ENCODE measurements at regions not wholly inside any gene's neighbourhood (a gene's known extent, or its start where the extent isn't known, plus 50 kb on each side); places are given as distances from the start of the nearest gene placed in this dataset.

DNA sequence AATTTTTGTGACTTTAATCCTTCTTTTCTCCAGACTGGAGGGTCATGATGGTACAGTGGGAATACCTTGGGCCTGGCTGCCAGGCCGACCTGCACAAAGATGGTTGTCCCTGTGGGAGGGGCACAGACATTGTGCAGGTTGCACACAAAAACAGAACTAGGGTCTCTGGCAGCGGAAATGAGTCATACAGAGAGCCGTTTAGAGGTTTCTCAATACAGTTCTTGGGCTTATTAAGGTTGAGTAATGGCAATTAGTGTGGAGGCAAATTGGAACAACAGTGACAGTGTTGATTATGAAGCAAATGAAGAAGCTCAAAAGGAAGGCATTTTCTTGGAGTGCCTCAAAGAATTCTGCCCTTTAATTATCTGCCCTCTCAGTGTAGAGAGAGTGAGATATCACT, 173.6 kb downstream of the TENT4A start:
- Histone ChIP-seq H3K9me3 (peaks cover 18% of the 10 kb centered on the region), H3K36me3 (no peaks in the 10 kb centered on the region)

DNA sequence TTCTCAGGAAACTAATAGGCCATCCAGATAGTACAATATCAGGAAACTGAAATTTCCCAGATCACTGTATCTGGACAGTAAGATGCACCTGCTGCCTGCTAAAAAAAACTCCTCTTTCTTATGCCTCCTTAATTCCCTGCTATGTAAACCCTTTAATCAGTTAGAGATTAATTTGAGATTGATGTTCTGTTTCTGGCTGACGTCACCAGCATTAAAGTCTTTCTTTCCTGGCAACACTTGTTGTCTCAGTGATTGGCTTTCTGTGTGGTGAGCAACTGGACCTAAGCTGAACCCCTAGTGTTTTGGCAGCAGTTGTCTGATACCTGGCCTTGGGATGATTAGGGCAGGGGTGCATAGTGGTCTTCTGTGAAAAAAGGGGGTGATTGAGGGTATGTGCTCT, 175.8 kb downstream of the TENT4A start:
- Histone ChIP-seq H3K4me3 (no peak overlapping the region), H3K9me3 (peaks cover 18% of the 10 kb centered on the region), H3K27me3 (peaks cover 11% of the 10 kb centered on the region; the same call in 1 of the 2 replicates), H3K36me3 (no peaks in the 10 kb centered on the region)
- no peak for DNase-seq

More for the DNA sequence above, 173.6 kb downstream of the TENT4A start:
- peaks cover 11% of the 10 kb centered on the region; the same call in 1 of the 2 replicates for H3K27me3 ChIP-seq
- no peak overlapping the region for H3K4me3 ChIP-seq
- DNase-seq = no peak

- DNase-seq = peak; percentile 79
- no peaks in the 10 kb centered on the region for H3K36me3 ChIP-seq
- H3K4me3 ChIP-seq = no peak overlapping the region
- no peaks in the 10 kb centered on the region for H3K9me3 ChIP-seq
- H3K27me3 ChIP-seq = no peaks in the 10 kb centered on the region
Measured at GRCh38 chr5:6899221-6899620, 186.0 kb downstream of the TENT4A start.

- no peaks in the 10 kb centered on the region for H3K36me3 ChIP-seq
- DNase-seq = no peak
- no peak overlapping the region for H3K4me3 ChIP-seq
- no peaks in the 10 kb centered on the region for H3K9me3 ChIP-seq
- no peaks in the 10 kb centered on the region for H3K27me3 ChIP-seq
Measured at GRCh38 chr5:6900247-6901227, 187.3 kb downstream of the TENT4A start.

DNA sequence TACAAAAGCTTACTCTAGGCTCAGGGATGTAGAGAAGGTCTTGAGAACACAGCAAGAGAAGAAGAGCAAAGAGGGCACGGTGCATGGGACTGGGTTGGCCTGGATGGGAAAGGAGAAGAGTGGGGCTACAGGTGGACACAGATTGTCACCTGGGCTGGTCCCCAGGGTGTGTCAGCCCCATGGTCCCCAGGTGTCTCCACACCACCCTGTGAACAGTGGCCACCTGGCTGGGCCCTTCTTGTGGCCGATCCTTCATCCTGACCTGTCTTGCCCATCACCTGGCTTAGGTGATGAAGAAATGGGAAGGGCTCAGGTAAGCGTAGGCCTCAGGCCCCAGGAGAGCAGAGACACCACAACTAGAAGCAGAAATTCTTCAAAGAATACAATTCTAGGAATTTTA, 188.9 kb downstream of the TENT4A start:
- DNase-seq = no peak
- H3K36me3 ChIP-seq = no peaks in the 10 kb centered on the region
- no peaks in the 10 kb centered on the region for H3K9me3 ChIP-seq
- H3K27me3 ChIP-seq = no peaks in the 10 kb centered on the region
- H3K4me3 ChIP-seq = no peak overlapping the region

DNA sequence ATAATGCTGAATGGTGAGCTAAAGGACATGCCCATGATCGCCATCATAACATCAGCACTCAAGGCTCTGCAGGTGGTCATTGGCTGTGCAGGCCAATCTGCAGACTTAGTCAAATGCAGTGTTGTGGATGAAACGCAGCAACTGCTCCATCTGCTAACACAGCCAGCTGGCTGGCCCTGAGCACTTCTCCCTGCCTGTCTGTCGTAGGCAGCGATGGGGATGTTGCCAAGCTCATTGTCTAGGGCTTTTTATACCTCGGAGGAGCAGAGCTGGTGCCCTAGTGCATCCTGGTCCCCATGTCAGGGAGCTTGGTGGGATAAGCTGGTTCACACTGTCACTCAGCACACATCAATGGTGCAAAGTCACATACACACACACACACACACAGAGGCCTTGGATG, 189.4 kb downstream of the TENT4A start:
- H3K4me3 ChIP-seq = no peak overlapping the region
- no peaks in the 10 kb centered on the region for H3K36me3 ChIP-seq
- no peak for DNase-seq
- H3K27me3 ChIP-seq = no peaks in the 10 kb centered on the region
- H3K9me3 ChIP-seq = no peaks in the 10 kb centered on the region

DNA sequence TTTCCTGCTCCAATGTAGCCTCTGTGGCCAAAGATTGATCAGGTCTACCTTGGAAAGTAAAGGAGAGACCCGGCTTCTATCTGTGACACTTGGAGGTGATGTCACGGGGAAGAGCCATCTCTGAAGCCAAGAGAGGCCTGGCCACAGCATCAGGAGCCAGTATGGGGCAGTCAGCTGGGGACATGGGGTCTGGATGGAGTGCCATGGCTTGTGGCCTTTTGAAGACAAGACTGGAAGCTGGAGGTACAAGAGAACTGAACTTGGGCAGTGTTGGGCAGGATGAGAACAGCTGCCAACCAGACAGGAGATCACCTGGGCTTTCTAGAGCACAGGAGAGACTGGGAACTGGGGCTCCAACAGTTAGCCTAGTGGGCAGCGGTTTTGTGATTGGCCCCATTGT, 190.7 kb downstream of the TENT4A start:
- H3K4me3 ChIP-seq = no peak overlapping the region
- H3K36me3 ChIP-seq = no peaks in the 10 kb centered on the region
- no peaks in the 10 kb centered on the region for H3K9me3 ChIP-seq
- no peaks in the 10 kb centered on the region for H3K27me3 ChIP-seq
- DNase-seq = no peak

DNA sequence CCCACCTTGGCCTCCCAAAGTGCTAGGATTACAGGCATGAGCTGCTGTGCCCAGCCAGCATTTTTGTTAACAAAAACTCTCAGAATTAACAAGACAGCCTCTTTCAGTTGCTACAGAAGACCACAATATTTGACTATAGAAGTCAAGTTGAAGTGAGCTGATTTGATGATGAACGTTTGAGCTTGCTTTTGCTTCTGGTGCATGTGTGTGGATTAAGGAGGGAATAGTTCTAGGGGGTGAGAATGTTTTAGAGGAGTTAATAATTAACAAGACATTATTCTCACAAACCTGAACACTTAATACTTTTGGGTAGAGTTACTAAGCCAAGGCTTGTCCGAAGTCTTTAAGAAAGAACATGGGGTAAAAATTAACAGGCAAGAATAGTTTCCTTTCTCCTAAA, 191.6 kb downstream of the TENT4A start:
- Histone ChIP-seq H3K36me3 (no peaks in the 10 kb centered on the region), H3K27me3 (no peaks in the 10 kb centered on the region), H3K9me3 (no peaks in the 10 kb centered on the region), H3K4me3 (no peak overlapping the region)
- no peak for DNase-seq

DNA sequence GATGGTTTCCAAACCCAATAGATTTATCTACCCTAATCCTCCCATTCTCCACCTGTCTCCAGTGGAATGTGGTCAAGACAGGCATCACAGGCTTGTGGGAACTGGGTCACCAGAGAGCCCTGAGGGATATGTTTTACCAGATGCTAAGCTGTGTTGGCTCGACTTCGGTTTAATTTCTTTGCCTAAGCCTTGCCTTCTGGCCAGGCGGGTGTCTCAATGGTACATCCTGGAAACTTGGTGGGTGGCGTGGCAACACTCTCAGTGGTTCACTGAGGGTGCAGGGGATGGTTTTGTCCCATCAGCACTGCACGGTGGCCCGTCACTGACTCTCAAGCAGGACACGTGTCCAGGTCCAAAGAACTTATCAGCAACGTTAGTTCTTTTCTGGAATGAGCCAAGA, 192.2 kb downstream of the TENT4A start:
- Histone ChIP-seq H3K9me3 (no peaks in the 10 kb centered on the region), H3K27me3 (no peaks in the 10 kb centered on the region), H3K36me3 (no peaks in the 10 kb centered on the region), H3K4me3 (no peak overlapping the region)
- peak; percentile 23 for DNase-seq

DNA sequence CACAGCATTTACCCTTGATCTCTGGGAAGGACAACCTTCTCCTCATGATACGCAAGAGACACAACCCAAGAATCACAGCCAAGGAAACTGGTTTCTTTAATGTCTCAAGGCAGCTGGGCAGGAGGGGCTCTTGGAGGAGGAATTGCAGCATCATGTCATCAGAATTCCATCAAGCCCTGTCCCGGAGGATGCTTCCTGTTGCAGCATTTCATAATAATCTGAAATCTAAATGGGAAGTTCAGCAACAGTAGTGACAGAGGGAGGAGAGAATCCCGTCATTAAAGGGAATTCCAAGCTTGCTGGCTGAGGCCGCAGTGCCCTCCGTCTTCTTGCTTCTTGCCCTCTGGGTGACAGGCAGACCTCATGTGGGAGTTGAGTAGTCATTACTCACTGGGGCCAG, 192.7 kb downstream of the TENT4A start:
- no peak for DNase-seq
- Histone ChIP-seq H3K36me3 (no peaks in the 10 kb centered on the region), H3K27me3 (no peaks in the 10 kb centered on the region), H3K4me3 (no peak overlapping the region), H3K9me3 (no peaks in the 10 kb centered on the region)

- H3K9me3 ChIP-seq = no peaks in the 10 kb centered on the region
- H3K4me3 ChIP-seq = no peak overlapping the region
- no peaks in the 10 kb centered on the region for H3K36me3 ChIP-seq
- no peaks in the 10 kb centered on the region for H3K27me3 ChIP-seq
- DNase-seq = no peak
Measured at GRCh38 chr5:6907320-6907918, 194.2 kb downstream of the TENT4A start.

DNA sequence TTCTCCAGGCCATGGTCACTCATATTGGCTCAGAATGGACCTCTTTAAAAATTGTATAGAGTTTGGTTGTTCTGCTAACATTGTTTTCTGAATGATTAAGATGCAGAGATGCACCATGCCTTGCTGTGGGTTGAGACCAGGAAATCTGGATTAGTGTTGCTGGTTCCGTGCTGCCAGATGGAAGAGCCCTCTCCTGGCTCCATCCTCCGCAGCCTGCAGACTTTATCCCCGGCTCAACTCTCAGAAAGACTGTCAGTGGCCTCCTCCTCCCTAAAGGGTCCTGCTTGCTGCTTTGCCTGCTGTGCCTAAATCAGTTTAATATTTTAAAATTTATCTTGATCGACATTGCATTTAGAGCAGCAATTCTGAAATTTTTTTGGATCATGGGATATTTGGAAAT, 196.7 kb downstream of the TENT4A start:
- Histone ChIP-seq H3K4me3 (no peak overlapping the region), H3K27me3 (no peaks in the 10 kb centered on the region), H3K9me3 (no peaks in the 10 kb centered on the region), H3K36me3 (no peaks in the 10 kb centered on the region)
- DNase-seq = no peak

GRCh38 chr5:6910950-6911349, 197.7 kb downstream of the TENT4A start:
- H3K4me3 ChIP-seq = no peak overlapping the region
- DNase-seq = peak; percentile 47
- no peaks in the 10 kb centered on the region for H3K27me3 ChIP-seq
- no peaks in the 10 kb centered on the region for H3K9me3 ChIP-seq
- no peaks in the 10 kb centered on the region for H3K36me3 ChIP-seq

- no peaks in the 10 kb centered on the region; the same call in 1 of the 2 replicates for H3K27me3 ChIP-seq
- DNase-seq = no peak
Measured at GRCh38 chr5:6914347-6914746, 201.1 kb downstream of the TENT4A start.

GRCh38 chr5:6915574-6915973, 202.3 kb downstream of the TENT4A start:
- H3K9me3 ChIP-seq = no peaks in the 10 kb centered on the region
- DNase-seq = no peak
- H3K36me3 ChIP-seq = no peaks in the 10 kb centered on the region
- H3K27me3 ChIP-seq = peaks cover 6% of the 10 kb centered on the region
- no peak overlapping the region for H3K4me3 ChIP-seq

More at GRCh38 chr5:6914347-6914746, 201.1 kb downstream of the TENT4A start:
- Histone ChIP-seq H3K36me3 (no peaks in the 10 kb centered on the region), H3K4me3 (no peak overlapping the region), H3K9me3 (no peaks in the 10 kb centered on the region)

GRCh38 chr5:6918255-6918654, 205.0 kb downstream of the TENT4A start:
- no peak overlapping the region for H3K4me3 ChIP-seq
- H3K27me3 ChIP-seq = peaks cover 6% of the 10 kb centered on the region
- no peak for DNase-seq
- no peaks in the 10 kb centered on the region for H3K36me3 ChIP-seq
- no peaks in the 10 kb centered on the region for H3K9me3 ChIP-seq

- no peak for DNase-seq
- no peaks in the 10 kb centered on the region for H3K36me3 ChIP-seq
- no peaks in the 10 kb centered on the region for H3K9me3 ChIP-seq
- H3K4me3 ChIP-seq = no peak overlapping the region
- peaks cover 6% of the 10 kb centered on the region for H3K27me3 ChIP-seq
Measured at GRCh38 chr5:6920628-6921256, 207.5 kb downstream of the TENT4A start.

Data from MG63 (cell line).